HG03108 (cell line): ENCODE measurements at regions not wholly inside any gene's neighbourhood (a gene's known extent, or its start where the extent isn't known, plus 50 kb on each side); places are given as distances from the start of the nearest gene placed in this dataset.

ENCODE experiments used
- ATAC-seq: cut with Tn5 transposase; IDR thresholded peaks from one replicate; pipeline ENCODE4 v1.9.1; 2021; ENCODE audit warnings: moderate library complexity; ENCODE audit not compliant: unreplicated experiment

GRCh38 chr6:18904681-18905080 is 517.5 kb downstream of the RNF144B start:
- no peak for ATAC-seq

- no peak for ATAC-seq
Measured at GRCh38 chr6:18920701-18921100, 533.6 kb downstream of the RNF144B start.

- ATAC-seq = no peak
Measured at GRCh38 chr6:18931086-18931485, 543.9 kb downstream of the RNF144B start.

- no peak for ATAC-seq
Measured at GRCh38 chr6:18958146-18958545, 571.0 kb downstream of the RNF144B start.

- no peak for ATAC-seq
Measured at GRCh38 chr6:18961566-18961965, 574.4 kb downstream of the RNF144B start.

- no peak for ATAC-seq
Measured at GRCh38 chr6:18962361-18962905, 575.3 kb downstream of the RNF144B start.

GRCh38 chr6:18963439-18963838 is 576.3 kb downstream of the RNF144B start:
- ATAC-seq = no peak

- no peak for ATAC-seq
Measured at GRCh38 chr6:18973251-18973650, 586.1 kb downstream of the RNF144B start.

GRCh38 chr6:18976091-18976490 is 588.9 kb downstream of the RNF144B start:
- no peak for ATAC-seq

- no peak for ATAC-seq
Measured at GRCh38 chr6:18976966-18977365, 589.8 kb downstream of the RNF144B start.

GRCh38 chr6:18978337-18979128 is 591.4 kb downstream of the RNF144B start:
- no peak for ATAC-seq

- ATAC-seq = no peak
Measured at GRCh38 chr6:18985061-18985460, 597.9 kb downstream of the RNF144B start.

- no peak for ATAC-seq
Measured at GRCh38 chr6:18985996-18986395, 598.8 kb downstream of the RNF144B start.

- ATAC-seq = no peak
Measured at GRCh38 chr6:18988636-18989035, 601.5 kb downstream of the RNF144B start.

- ATAC-seq = peak; percentile 79
Measured at GRCh38 chr6:18990059-18990978, 603.2 kb downstream of the RNF144B start.

GRCh38 chr6:18997375-18997826 is 610.3 kb downstream of the RNF144B start:
- ATAC-seq = peak; percentile 64

GRCh38 chr6:19002976-19003560 is 615.9 kb downstream of the RNF144B start:
- ATAC-seq = no peak

GRCh38 chr6:19004176-19004575 is 617.0 kb downstream of the RNF144B start:
- ATAC-seq = no peak

GRCh38 chr6:19009769-19010168 is 622.6 kb downstream of the RNF144B start:
- ATAC-seq = no peak

- no peak for ATAC-seq
Measured at GRCh38 chr6:19013026-19013705, 626.0 kb downstream of the RNF144B start.

GRCh38 chr6:19024737-19025136 is 637.6 kb downstream of the RNF144B start:
- no peak for ATAC-seq
